ENCODE measurements at regions not wholly inside any gene's neighbourhood (a gene's known extent, or its start where the extent isn't known, plus 50 kb on each side); places are given as distances from the start of the nearest gene placed in this dataset.

DNA sequence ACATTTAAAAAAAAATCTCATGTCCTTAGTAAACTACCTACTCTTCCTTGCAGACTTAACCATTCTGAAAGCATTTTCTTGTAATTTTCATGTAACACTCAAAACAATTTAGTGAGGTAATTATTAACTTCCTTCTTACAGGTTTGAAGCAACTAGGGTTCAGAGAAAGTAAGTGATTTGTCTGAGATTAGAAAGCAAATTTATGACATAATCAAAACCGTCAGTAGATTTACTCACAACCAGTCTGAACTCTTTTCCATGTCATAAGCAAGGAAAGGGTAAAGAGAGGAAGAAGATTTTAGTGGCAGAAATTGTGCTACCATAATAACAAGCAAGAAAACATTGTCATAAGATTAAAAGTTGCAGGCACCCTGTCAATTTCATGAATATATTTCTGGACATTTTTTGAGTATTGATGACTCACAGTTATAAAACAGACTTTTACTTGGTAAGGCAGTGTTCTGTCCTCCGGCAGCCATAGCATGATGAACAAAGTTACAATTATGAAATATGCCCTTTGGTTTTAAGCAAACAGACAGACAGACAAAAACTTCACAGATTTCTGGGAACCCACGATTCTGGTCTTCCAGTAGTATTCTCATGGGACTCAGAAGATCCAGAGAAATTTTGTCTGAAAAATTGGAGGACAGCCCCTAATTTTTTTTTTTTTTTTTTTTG, 707.2 kb downstream of the RWDD3 start:
- TF ChIP-seq, protein P1, sequence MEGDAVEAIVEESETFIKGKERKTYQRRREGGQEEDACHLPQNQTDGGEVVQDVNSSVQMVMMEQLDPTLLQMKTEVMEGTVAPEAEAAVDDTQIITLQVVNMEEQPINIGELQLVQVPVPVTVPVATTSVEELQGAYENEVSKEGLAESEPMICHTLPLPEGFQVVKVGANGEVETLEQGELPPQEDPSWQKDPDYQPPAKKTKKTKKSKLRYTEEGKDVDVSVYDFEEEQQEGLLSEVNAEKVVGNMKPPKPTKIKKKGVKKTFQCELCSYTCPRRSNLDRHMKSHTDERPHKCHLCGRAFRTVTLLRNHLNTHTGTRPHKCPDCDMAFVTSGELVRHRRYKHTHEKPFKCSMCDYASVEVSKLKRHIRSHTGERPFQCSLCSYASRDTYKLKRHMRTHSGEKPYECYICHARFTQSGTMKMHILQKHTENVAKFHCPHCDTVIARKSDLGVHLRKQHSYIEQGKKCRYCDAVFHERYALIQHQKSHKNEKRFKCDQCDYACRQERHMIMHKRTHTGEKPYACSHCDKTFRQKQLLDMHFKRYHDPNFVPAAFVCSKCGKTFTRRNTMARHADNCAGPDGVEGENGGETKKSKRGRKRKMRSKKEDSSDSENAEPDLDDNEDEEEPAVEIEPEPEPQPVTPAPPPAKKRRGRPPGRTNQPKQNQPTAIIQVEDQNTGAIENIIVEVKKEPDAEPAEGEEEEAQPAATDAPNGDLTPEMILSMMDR (IDR thresholded peaks at IDR 0.05), result no peak
- TF ChIP-seq TAF1 (IDR thresholded peaks at IDR 0.05; ENCODE audit: borderline replicate concordance, low read depth, low read length) (no peak), MAX (IDR thresholded peaks at IDR 0.05; ENCODE audit: low read depth) (no peak)

Data from SK-N-SH (cell line).